SK-N-SH treated with all-trans-retinoic acid at 6 μM for 48 hours (cell line): ENCODE measurements at regions not wholly inside any gene's neighbourhood (a gene's known extent, or its start where the extent isn't known, plus 50 kb on each side); places are given as distances from the start of the nearest gene placed in this dataset.

Experiments
- PPARA ChIP-seq: fragments of 250-450 bp; sonication (Bioruptor Pico); IDR thresholded peaks from 2 replicates; pipeline ENCODE4 v1.5.0; 2020; ENCODE audit warnings: mild to moderate bottlenecking, borderline replicate concordance
- TOX ChIP-seq: fragments of 250-450 bp; sonication (Bioruptor Pico); IDR thresholded peaks from 2 replicates; pipeline ENCODE4 v1.8.0; 2021; ENCODE audit warnings: mild to moderate bottlenecking, moderate library complexity, borderline replicate concordance
- ZFP30 ChIP-seq: fragments of 450-650 bp; formaldehyde crosslinking; IDR thresholded peaks from 2 replicates; pipeline ENCODE4 v1.5.0; 2022; ENCODE audit warnings: mild to moderate bottlenecking, moderate library complexity

DNA sequence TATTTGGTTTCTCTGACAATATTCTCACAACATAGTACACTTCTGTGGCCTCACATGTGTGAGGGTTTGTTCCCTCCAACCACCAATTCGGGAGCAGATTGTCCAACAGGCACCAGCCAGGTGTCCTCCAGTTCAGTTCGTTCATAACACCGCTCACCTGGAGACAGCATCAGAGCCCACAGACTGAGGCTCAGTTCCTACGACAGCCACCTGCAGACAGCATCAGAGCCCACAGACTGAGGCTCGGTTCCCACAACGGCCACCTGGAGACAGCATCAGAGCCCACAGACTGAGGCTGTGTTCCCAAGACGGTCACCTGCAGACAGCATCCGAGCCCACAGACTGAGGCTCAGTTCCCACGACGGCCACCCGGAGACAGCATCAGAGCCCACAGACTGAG, 58.2 kb upstream of the SNTG2 start:
- TF ChIP-seq TOX (CRISPR knock-in tag) (no peak), ZFP30 (CRISPR knock-in tag) (no peak), PPARA (CRISPR knock-in tag) (no peak)
